Natural killer cell (primary cell): ENCODE measurements at regions not wholly inside any gene's neighbourhood (a gene's known extent, or its start where the extent isn't known, plus 50 kb on each side); places are given as distances from the start of the nearest gene placed in this dataset.

Experiments used
- ATAC-seq, 3 donors: fragments of 150-1000 bp in 2 of 3; fragments of 200-7000 bp in 1 of 3; cut with Tn5 transposase; 1 replicate in 1 of 3; 2 replicates in 2 of 3; pipeline ENCODE4 v1.10.0; 2021; ENCODE audit warnings: mild to moderate bottlenecking in 2 of 3, moderate library complexity in 2 of 3
- DNase-seq, 2 donors: peaks; one replicate each; pipeline versions ENCODE4 v3.0.0 to v3.0.0-alpha.2; 2013 to 2021; ENCODE audit warnings: mixed read lengths in 1 of 2
- H3K27ac ChIP-seq: one replicate; pipeline ENCODE4 v1.5.1; 2013; ENCODE audit warnings: mild to moderate bottlenecking, low read length
- H3K27me3 ChIP-seq: one replicate; pipeline ENCODE4 v1.6.1; 2013; ENCODE audit warnings: low read length; ENCODE audit not compliant: control insufficient read depth, insufficient read depth
- H3K36me3 ChIP-seq: one replicate; pipeline ENCODE4 v1.6.1; 2013; ENCODE audit warnings: low read length; ENCODE audit not compliant: control insufficient read depth, insufficient read depth
- H3K4me1 ChIP-seq: one replicate; pipeline ENCODE4 v1.6.1; 2013; ENCODE audit warnings: low read length; ENCODE audit not compliant: control insufficient read depth, insufficient read depth
- H3K4me3 ChIP-seq: one replicate; pipeline ENCODE4 v1.5.1; 2013; ENCODE audit warnings: low read length
- H3K9me3 ChIP-seq: one replicate; pipeline ENCODE4 v1.6.1; 2013; ENCODE audit warnings: low read length; ENCODE audit not compliant: control insufficient read depth, insufficient read depth
- H3K27ac Mint-ChIP-seq, 2 donors: one replicate each; pipeline ENCODE4 v1.8.0; 2022; ENCODE audit warnings: mild to moderate bottlenecking in 2 of 2, mixed read lengths in 2 of 2, moderate library complexity in 1 of 2
- H3K27me3 Mint-ChIP-seq, 2 donors: one replicate each; pipeline ENCODE4 v1.8.0; 2022; ENCODE audit warnings: low read depth in 2 of 2, mixed read lengths in 2 of 2
- H3K36me3 Mint-ChIP-seq: one replicate; pipeline ENCODE4 v1.8.0; 2022; ENCODE audit warnings: mixed read lengths
- H3K4me1 Mint-ChIP-seq, 2 donors: one replicate each; pipeline ENCODE4 v1.8.0; 2022; ENCODE audit warnings: mixed read lengths in 2 of 2
- H3K4me3 Mint-ChIP-seq: one replicate; pipeline ENCODE4 v1.8.0; 2022; ENCODE audit warnings: mild to moderate bottlenecking, moderate library complexity, mixed read lengths
- H3K9me3 Mint-ChIP-seq, 2 donors: one replicate each; pipeline ENCODE4 v1.8.0; 2022; ENCODE audit warnings: mixed read lengths in 2 of 2
- WGBS: methylation state at CpG from one replicate; pipeline ENCODE4 v1.1.7; 2013; ENCODE audit warnings: missing lambda C conversion rate; ENCODE audit not compliant: insufficient coverage; 5-methylcytosine and 5-hydroxymethylcytosine counted together
- intact Hi-C: fragments of 100-400 bp; cut with micrococcal nuclease; formaldehyde crosslinking; loops from one replicate; pipeline ENCODE4 v1.14.2; 2022
- TF ChIP-seq, protein P1 (sequence below): fragments of 200-600 bp; IDR thresholded peaks from one replicate; pipeline ENCODE4 v1.8.0; 2022; ENCODE audit warnings: antibody characterized with exemption

- Histone ChIP-seq H3K9me3 (peaks cover 2% of the 10 kb centered on the region), H3K27me3 (no peaks in the 10 kb centered on the region), H3K4me3 (no peak overlapping the region), H3K4me1 (no peaks in the 10 kb centered on the region), H3K36me3 (no peaks in the 10 kb centered on the region), H3K27ac (no peak overlapping the region)
- Mint-ChIP-seq H3K9me3 (peaks cover 10 to 16% of the 10 kb centered on the region in 2 donors), H3K27me3 (no peaks in the 10 kb centered on the region), H3K4me1 (no peaks in the 10 kb centered on the region), H3K36me3 (no peaks in the 10 kb centered on the region), H3K27ac (no peak overlapping the region), H3K4me3 (no peak overlapping the region)
- DNase-seq (no peak), ATAC-seq (no peak)
- intact Hi-C loops, result no loop called here
- WGBS, result 58% methylated on average over 4 of the region's 4 CpGs
- TF ChIP-seq, protein P1, sequence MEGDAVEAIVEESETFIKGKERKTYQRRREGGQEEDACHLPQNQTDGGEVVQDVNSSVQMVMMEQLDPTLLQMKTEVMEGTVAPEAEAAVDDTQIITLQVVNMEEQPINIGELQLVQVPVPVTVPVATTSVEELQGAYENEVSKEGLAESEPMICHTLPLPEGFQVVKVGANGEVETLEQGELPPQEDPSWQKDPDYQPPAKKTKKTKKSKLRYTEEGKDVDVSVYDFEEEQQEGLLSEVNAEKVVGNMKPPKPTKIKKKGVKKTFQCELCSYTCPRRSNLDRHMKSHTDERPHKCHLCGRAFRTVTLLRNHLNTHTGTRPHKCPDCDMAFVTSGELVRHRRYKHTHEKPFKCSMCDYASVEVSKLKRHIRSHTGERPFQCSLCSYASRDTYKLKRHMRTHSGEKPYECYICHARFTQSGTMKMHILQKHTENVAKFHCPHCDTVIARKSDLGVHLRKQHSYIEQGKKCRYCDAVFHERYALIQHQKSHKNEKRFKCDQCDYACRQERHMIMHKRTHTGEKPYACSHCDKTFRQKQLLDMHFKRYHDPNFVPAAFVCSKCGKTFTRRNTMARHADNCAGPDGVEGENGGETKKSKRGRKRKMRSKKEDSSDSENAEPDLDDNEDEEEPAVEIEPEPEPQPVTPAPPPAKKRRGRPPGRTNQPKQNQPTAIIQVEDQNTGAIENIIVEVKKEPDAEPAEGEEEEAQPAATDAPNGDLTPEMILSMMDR, result no peak
Observed at GRCh38 chr2:19607931-19608771, 249.7 kb upstream of the OSR1 start.

GRCh38 chr2:19607400-19607799 lies 249.0 kb upstream of the OSR1 start:
- no peaks in the 10 kb centered on the region for H3K27me3 Mint-ChIP-seq
- Histone ChIP-seq H3K4me1 (no peaks in the 10 kb centered on the region), H3K27me3 (no peaks in the 10 kb centered on the region), H3K9me3 (peaks cover 2% of the 10 kb centered on the region), H3K4me3 (no peak overlapping the region), H3K36me3 (no peaks in the 10 kb centered on the region), H3K27ac (no peak overlapping the region)
- no peak overlapping the region for H3K4me3 Mint-ChIP-seq
- H3K36me3 Mint-ChIP-seq, result no peaks in the 10 kb centered on the region
- 69% methylated on average over 5 of the region's 5 CpGs for WGBS
- no peaks in the 10 kb centered on the region for H3K4me1 Mint-ChIP-seq
- H3K9me3 Mint-ChIP-seq, result peaks cover 13 to 19% of the 10 kb centered on the region in 2 donors
- TF ChIP-seq, protein P1, result no peak
- ATAC-seq, result no peak
- H3K27ac Mint-ChIP-seq, result no peak overlapping the region
- no peak for DNase-seq
- intact Hi-C loops, result no loop called here

GRCh38 chr2:19600982-19601381 lies 242.6 kb upstream of the OSR1 start:
- Mint-ChIP-seq H3K4me1 (no peaks in the 10 kb centered on the region), H3K27me3 (no peaks in the 10 kb centered on the region), H3K27ac (no peak overlapping the region), H3K4me3 (no peak overlapping the region), H3K9me3 (peaks cover 9 to 11% of the 10 kb centered on the region in 2 donors), H3K36me3 (no peaks in the 10 kb centered on the region)
- TF ChIP-seq, protein P1, result no peak
- no peaks in the 10 kb centered on the region for H3K9me3 ChIP-seq
- no peaks in the 10 kb centered on the region for H3K4me1 ChIP-seq
- DNase-seq (no peak), ATAC-seq (no peak)
- no peaks in the 10 kb centered on the region for H3K36me3 ChIP-seq
- H3K4me3 ChIP-seq, result no peak overlapping the region
- intact Hi-C loops, result no loop called here
- no peak overlapping the region for H3K27ac ChIP-seq
- 75% methylated on average over 2 of the region's 2 CpGs for whole genome bisulfite sequencing
- no peaks in the 10 kb centered on the region for H3K27me3 ChIP-seq

DNA sequence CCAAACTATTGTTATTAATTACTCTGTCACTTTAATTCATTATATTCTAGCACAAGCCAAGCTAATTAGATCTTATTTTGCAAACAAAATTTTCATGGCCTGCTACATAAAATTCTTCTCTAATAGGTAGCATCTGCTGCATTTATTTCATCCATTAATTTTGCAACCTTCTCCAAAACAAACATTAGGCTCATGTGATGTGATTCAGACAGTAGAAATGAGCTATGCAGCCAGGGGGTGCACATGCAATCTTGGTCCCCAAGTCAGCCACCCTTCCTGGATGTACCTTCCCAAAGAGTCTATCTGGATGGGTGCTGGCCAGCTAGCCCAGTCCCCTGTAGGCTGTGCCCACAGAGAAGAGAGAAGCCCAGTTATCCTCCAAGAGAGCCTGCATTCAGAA lies 242.1 kb upstream of the OSR1 start:
- Mint-ChIP-seq H3K9me3 (peaks cover 9 to 11% of the 10 kb centered on the region in 2 donors), H3K27ac (no peak overlapping the region), H3K4me1 (no peaks in the 10 kb centered on the region), H3K27me3 (no peaks in the 10 kb centered on the region), H3K36me3 (no peaks in the 10 kb centered on the region), H3K4me3 (no peak overlapping the region)
- intact Hi-C loops, result no loop called here
- H3K36me3 ChIP-seq, result no peaks in the 10 kb centered on the region
- H3K9me3 ChIP-seq, result no peaks in the 10 kb centered on the region
- H3K4me1 ChIP-seq, result no peaks in the 10 kb centered on the region
- H3K4me3 ChIP-seq, result no peak overlapping the region
- TF ChIP-seq, protein P1, result no peak
- H3K27me3 ChIP-seq, result no peaks in the 10 kb centered on the region
- no peak for ATAC-seq
- H3K27ac ChIP-seq, result no peak overlapping the region
- DNase-seq, result no peak
